HG03139 (cell line): ENCODE measurements at regions not wholly inside any gene's neighbourhood (a gene's known extent, or its start where the extent isn't known, plus 50 kb on each side); places are given as distances from the start of the nearest gene placed in this dataset.

Experiments
- ATAC-seq: cut with Tn5 transposase; IDR thresholded peaks from one replicate; pipeline ENCODE4 v1.9.1; 2021; ENCODE audit not compliant: unreplicated experiment

DNA sequence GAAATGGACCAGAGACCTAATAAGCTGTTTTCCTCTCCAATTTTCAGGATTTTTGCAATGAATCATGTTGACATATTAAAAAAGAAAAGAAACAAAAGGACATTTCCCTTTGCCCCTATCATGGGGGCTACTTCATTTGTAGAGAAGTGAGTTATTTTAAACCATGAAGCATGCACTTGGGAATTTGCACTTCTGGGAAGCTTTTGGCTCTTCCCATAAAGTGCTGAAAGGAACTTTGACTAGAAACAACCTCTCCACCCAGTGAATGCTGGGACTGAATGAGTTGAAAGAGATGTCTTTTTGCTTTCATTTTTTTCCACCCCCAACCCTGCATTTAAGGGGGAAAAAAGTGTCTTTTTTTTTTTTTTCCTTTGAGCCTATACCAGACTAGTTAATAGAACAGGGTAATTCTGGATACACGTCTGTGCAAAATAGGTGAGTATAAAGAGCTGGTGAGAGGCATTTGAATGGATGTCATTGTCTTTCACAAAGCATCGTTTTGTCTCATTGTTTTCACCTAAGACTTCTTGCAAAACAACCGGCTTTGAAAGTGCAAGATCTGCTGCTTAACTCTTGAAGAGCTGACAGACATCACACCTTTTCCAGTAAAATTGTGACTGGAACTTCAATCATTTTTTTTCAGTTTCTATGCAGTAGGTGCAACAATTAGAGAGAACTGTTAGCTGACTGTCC, 138.7 kb upstream of the BACH2 start:
- ATAC-seq: no peak

- no peak for ATAC-seq
Observed at GRCh38 chr6:90434094-90434493, 137.5 kb upstream of the BACH2 start.

DNA sequence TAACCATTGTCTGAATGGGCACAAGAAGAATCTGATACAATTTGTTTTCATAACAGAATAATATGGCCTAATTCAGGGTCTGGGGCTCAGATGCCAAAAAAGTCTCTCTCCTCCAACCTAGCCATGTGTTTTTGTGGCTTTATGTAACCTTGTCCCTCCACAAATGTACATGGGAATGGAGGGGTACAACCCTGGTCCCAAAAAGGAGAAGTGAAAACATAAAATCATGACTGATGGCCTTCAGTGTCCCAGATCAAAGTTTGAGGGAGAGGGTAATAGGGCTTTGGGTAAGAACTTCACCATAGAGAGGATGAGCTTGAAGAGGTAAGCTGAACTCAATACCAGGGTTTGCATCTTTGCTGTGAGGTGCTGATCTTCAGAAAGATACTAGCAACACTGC, 136.3 kb upstream of the BACH2 start:
- no peak for ATAC-seq

DNA sequence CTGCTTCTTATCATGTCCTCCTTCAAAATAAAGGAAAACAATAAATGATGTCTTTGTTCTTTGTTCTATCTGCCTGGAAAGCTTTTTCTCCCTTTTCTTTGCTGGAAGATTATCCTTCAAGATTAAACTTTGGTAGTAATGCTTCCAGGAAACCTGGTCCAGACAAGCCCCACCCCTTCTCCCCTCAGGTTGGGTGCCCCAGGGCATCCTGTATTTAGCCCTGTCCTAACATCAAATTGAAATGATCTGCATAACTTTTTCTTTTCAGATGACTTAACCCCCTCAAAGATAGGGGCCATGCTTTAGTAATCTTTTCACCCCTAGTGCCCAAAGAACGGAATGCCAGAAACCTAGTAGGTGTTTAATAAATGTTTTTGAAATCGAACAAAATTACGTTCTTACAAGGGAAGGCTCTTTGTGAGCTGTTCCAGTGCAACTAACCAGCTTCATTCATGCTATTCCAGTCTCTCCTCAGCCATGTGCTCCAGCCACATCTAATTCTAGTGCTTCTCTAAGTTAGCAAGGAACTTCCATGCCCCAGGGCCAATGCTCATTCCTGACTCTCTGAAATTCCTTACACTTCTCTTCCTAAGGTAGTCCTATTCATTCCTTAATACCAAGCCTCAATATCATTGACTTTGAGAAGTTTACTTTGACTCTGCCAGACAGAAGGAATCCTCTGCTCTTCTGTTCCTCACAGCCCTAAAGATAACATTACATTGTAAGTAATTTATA, 135.6 kb upstream of the BACH2 start:
- no peak for ATAC-seq

- ATAC-seq: no peak
Observed at GRCh38 chr6:90431576-90431975, 134.9 kb upstream of the BACH2 start.

- ATAC-seq: no peak
Observed at GRCh38 chr6:90429713-90430112, 133.1 kb upstream of the BACH2 start.

DNA sequence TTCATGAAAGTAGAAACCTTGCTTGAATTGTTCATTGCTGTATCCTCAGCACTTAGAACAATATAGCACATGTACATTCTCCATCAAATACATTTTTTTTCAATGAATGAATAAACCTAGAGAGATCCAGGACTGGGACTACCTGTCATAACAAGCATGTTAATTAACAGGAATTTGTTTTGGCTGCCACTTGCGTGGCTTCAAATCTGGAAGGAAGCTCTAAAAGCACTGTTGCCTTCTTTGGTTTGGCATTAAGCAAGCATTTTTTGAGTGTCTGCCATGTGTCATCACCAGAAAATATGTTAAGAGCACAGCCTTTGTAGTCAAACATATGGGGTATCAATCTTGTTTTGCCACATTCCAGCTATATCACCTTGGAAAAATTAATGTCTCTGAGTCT, 131.9 kb upstream of the BACH2 start:
- ATAC-seq: no peak

DNA sequence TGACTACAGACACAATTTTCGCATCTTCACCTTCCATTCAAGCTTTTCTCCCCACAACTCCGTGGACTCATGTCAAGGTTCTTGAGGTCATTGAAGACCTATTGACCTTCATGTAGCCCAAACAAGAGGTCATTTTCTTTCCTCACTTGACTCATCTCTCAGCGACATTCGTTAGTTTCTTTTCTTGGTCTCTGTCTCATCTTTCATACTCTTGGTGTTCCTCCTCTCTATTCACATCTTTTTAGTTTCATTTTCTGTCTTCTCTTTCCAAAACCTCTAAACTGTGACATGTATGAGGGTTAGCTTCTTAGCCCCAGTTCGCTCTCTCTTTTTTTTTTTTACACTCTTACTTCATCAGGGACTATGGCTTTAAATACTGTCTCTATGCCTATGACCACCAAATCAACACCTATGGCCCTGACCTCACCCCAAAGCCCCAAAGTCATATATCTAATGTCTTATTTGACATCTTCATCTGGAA, 128.6 kb upstream of the BACH2 start:
- peak; percentile 99 for ATAC-seq

DNA sequence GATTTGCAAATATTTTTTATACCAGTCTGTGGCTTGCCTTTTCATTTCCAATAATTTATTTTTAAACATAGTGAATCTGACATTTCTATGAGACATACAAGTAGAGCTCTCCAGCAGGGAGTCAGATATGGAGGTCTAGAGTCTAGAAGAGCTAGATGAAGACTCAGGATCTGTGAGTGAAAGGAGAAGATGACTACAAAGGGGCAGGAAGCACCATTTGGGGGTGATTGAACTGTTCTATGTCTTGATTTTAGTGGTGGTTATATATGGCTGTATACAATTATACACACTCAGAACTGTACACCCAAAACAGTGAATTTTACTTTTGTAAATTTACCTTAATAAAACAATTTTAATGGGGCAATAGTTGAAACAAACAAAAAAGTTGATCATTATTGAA, 127.9 kb upstream of the BACH2 start:
- no peak for ATAC-seq

DNA sequence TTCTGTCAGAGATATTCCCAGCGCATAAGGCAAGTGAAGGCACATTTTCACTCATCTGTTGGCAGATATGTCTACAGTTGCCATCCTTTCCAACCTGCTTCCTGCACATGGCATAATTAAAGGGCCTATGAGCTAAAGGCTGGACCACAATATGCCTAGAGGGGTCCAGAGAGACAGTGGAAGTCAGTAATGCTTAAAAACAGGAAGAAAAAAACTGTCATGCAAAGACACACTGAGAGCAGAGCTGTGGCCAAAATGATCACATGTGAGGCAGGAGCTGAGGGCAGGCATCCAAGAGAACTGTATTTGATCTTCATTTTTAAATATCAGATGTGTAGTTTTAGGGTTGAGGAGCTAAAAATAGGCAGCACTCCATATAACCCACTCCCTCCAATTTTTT, 125.0 kb upstream of the BACH2 start:
- no peak for ATAC-seq

DNA sequence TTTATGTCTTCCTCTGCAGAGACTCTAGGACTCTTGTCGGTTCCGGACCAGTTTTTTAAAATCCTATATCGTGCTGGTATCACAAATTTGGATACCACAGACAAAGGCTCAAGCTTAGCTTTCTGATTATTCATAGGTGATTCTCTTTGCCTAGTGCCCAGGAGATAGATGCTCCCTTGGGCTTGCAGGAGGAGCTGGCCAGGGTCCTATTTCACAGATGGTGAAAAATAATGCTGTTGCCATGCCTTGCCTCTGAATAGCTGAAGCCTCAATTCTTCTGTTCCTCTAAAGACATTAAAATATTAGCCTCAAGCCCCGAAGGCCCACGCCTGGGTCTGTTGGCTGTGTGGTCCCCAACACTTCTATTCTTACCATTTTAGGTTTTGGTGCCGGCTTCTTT, 123.9 kb upstream of the BACH2 start:
- ATAC-seq: no peak

GRCh38 chr6:90417385-90417784, 120.7 kb upstream of the BACH2 start:
- ATAC-seq: no peak

- ATAC-seq: no peak
Observed at GRCh38 chr6:90416322-90416721, 119.7 kb upstream of the BACH2 start.

DNA sequence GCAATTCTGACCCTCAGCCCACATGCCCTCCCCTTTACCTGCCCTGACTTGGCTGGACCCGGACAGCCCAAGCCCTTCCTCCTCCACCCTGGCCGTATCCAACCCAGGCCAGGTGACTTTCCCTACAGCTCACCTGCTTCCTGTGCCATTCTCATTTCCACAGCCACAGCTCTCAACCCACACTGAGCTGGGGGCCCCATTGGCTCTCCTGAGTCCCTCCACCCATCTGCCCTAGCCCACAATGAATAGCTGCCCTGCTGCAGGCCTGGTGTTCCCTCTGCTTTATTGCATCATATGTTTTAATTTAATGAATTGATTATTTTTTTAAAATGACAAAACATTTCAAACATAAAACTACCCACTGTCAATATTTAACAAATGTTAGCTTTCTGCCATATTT, 118.5 kb upstream of the BACH2 start:
- no peak for ATAC-seq

DNA sequence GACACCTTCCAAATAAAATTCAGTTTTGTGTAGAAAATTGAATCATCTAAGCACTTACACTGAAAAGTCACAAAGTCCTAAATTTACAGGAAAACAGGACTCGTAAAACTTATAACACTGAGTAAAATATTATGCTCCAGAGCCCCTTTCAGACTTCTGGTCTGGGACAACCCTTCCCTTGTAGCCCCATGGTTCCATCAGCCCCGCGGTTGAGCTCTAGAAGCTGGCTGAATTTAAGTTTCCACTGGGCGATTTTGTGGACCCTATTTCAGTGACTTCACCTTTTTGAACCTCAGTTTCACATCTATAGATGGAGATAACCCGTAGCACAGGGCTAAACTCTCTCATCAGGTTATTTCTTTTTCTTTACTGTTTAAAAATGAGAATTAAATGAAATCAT, 117.7 kb upstream of the BACH2 start:
- no peak for ATAC-seq

- no peak for ATAC-seq
Observed at GRCh38 chr6:90413867-90414266, 117.2 kb upstream of the BACH2 start.

DNA sequence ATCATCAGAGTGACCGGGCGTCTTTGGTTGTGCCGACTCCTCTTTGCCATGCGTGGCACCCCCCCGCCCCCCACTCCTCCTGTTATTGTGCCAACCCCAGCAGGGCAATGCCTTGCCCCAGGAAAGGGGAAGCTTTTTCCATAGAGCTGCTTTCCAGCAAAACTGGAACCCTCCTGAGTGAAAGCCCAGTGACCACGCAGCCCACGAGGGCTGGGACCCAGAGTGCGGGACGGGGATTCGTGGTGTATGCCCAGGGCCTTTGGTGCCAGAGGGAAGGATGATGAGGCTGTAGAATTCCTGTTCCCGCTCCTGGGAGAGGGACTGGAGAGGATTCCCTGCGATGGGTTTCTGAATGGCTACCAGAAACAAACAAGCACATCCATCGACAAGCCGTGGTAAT, 116.8 kb upstream of the BACH2 start:
- no peak for ATAC-seq

DNA sequence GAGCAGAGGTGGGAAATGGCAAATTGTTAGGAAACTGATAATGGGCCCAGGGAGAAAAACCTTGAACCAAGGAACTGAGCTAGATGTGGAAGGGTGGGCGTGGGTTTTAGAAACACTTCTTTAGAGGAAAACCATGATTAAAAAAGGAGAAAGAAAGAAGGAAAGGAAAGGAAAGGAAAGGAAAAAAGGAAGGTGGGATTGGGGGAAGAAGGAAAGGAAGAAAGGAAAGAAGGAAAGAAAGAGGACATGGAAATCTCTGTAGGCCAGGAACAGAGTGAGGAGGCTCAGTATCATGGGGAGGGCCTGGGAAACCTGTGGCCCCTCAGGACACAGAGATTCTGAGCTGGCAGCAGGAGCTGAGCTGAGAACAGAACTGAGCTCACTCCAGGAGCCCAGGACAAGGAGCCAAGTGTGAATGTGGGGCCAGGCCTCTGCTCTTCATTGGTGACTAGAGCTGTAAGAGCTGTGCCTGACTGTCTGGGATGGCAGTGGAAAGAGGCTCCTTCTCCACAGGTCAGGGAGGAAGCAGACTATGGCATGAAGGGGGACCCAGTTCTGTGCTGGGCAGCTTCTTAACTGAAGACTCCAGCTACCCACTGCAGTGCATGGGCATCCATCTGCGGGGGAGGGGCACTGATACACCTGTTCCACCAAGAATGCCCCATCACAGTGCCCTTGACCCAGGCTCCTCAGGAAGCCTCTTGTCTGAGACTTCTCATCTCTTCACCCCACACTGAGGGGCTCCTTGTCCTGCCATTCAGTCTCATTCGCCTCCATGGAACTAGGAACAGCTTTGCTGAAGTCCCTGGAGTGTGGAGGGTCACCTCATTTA, 116.1 kb upstream of the BACH2 start:
- no peak for ATAC-seq

GRCh38 chr6:90411292-90411781, 114.7 kb upstream of the BACH2 start:
- ATAC-seq: peak; percentile 83

DNA sequence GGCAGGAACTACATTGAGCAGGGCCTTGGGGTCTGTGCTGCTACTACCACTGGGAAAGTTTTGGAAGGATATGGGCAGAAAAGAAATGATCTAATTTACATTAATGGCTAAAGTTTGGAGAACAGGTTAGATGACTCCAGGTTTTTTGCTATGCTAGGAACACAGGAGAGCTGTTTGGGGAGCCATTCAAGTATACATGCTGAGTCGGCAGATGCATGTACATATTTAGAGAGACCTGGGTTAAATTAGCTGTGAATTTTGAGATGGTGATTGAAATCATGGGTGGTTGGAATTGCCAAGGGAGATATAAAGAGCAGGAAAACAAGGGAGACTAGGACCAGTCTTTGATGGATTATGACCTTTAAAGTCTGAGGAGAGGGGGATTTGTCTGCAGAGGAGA, 113.1 kb upstream of the BACH2 start:
- no peak for ATAC-seq

DNA sequence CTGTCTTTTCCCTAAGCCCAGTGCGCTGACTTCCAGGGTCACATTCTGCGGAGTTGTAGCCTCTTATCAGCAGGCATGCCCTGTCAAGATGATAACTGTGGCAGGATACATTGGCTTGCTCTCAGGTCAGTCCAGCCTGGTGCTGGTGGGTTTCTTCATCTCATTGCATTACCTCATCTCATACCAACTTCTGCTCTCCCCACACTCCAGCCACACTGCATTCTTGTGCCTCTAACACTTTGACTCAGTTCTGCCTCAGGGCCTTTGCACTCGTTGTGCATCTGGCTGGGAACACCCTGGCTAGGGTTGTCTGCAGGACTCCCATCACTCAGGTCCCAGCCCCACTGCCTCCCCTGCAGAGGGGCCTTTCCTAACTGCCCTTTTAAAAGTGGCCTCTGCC, 110.3 kb upstream of the BACH2 start:
- no peak for ATAC-seq
